BJ (cell line): ENCODE measurements at regions not wholly inside any gene's neighbourhood (a gene's known extent, or its start where the extent isn't known, plus 50 kb on each side); places are given as distances from the start of the nearest gene placed in this dataset.

ENCODE experiments used
- CTCF ChIA-PET: fragments of 350-600 bp; formaldehyde crosslinking; extraction: SDS; loops from one replicate; lab custom pipeline; 2021; ENCODE audit warnings: antibody characterized with exemption, inconsistent platforms; lab: Yijun Ruan, JAX
- POLR2A ChIA-PET: fragments of 300-600 bp; sonication (Branson Sonifier 250); formaldehyde crosslinking; extraction: SDS; loops from one replicate; lab custom pipeline; 2021; ENCODE audit warnings: antibody characterized with exemption; lab: Charles Lee
- DNase-seq: peaks from one replicate; pipeline ENCODE4 v3.0.0-alpha.2; 2011; ENCODE audit warnings: low read depth
- H3K27me3 ChIP-seq: 2 replicates; pipeline ENCODE4 v1.6.0; 2011; ENCODE audit warnings: low read length; ENCODE audit not compliant: control insufficient read depth, insufficient read depth
- H3K36me3 ChIP-seq: 2 replicates; pipeline ENCODE4 v1.5.1; 2011; ENCODE audit warnings: low read length; ENCODE audit not compliant: control insufficient read depth, insufficient read depth
- H3K4me3 ChIP-seq: 2 replicates; pipeline ENCODE4 v1.5.1; 2011; ENCODE audit warnings: low read depth, mild to moderate bottlenecking, control low read depth, low read length
- CTCF ChIP-seq: IDR thresholded peaks from 2 replicates; pipeline ENCODE4 v1.5.1; 2011; ENCODE audit warnings: low read depth, mild to moderate bottlenecking, control low read depth, inconsistent platforms, low read length, moderate library complexity; ENCODE audit not compliant: insufficient read depth

- H3K36me3 ChIP-seq: no peaks in the 10 kb centered on the region
- ChIA-PET CTCF (interaction anchor here (0.9 to 2.1 kb wide), 6 partner anchors 10 to 261 kb away, joined by 3 to 6 read pairs (median 4); no protein-coding TSS in a partner anchor), POLR2A (no interaction called here)
- DNase-seq: no peak
- no peak for TF ChIP-seq CTCF
- H3K4me3 ChIP-seq: no peak overlapping the region
- no peaks in the 10 kb centered on the region for H3K27me3 ChIP-seq
Observed at GRCh38 chr1:67608661-67609576, 76.1 kb upstream of the GADD45A start.

GRCh38 chr1:67609577-67610341 is 75.2 kb upstream of the GADD45A start:
- TF ChIP-seq CTCF: no peak
- Histone ChIP-seq H3K27me3 (no peaks in the 10 kb centered on the region), H3K4me3 (no peak overlapping the region), H3K36me3 (no peaks in the 10 kb centered on the region)
- DNase-seq: no peak
- POLR2A ChIA-PET: no interaction called here
- CTCF ChIA-PET: interaction anchor here (0.9 to 2.1 kb wide), 5 partner anchors 9 to 262 kb away, joined by 3 to 6 read pairs (median 4); no protein-coding TSS in a partner anchor

GRCh38 chr1:67610450-67610849 is 74.6 kb upstream of the GADD45A start:
- no peak for DNase-seq
- TF ChIP-seq CTCF: no peak
- Histone ChIP-seq H3K27me3 (no peaks in the 10 kb centered on the region), H3K4me3 (no peak overlapping the region), H3K36me3 (no peaks in the 10 kb centered on the region)
- POLR2A ChIA-PET: no interaction called here
- CTCF ChIA-PET: interaction anchor here (0.9 to 2.1 kb wide), 3 partner anchors 8 to 263 kb away, joined by 3 to 6 read pairs (median 4); no protein-coding TSS in a partner anchor

- CTCF ChIA-PET: no interaction called here
Observed at GRCh38 chr1:67611846-67612245, 73.2 kb upstream of the GADD45A start.

More at GRCh38 chr1:67611846-67612245, 73.2 kb upstream of the GADD45A start:
- POLR2A ChIA-PET: no interaction called here
- TF ChIP-seq CTCF: no peak
- DNase-seq: no peak
- no peaks in the 10 kb centered on the region for H3K27me3 ChIP-seq
- no peaks in the 10 kb centered on the region for H3K36me3 ChIP-seq
- no peak overlapping the region for H3K4me3 ChIP-seq
